SU-DHL-6 (cell line): ENCODE measurements at regions not wholly inside any gene's neighbourhood (a gene's known extent, or its start where the extent isn't known, plus 50 kb on each side); places are given as distances from the start of the nearest gene placed in this dataset.

ENCODE experiments used
- H2AFZ ChIP-seq: fragments of 200-600 bp; sonication (generic); 2 replicates; pipeline ENCODE4 v1.6.1; 2014; ENCODE audit warnings: low read depth, mild to moderate bottlenecking, moderate library complexity, mixed read lengths, antibody characterized with exemption, low read length; ENCODE audit not compliant: severe bottlenecking
- H3F3A ChIP-seq: fragments of 200-600 bp; shearing (Covaris generic); 2 replicates; pipeline ENCODE4 v1.6.0; 2016; ENCODE audit warnings: antibody characterized with exemption, mild to moderate bottlenecking; ENCODE audit not compliant: insufficient read depth
- H3K27ac ChIP-seq: fragments of 200-600 bp; sonication (generic); 2 replicates; pipeline ENCODE4 v1.5.1; 2016; ENCODE audit warnings: low read depth, mild to moderate bottlenecking, low read length, moderate library complexity, mixed read lengths
- H3K27me3 ChIP-seq: fragments of 200-600 bp; sonication (generic), shearing (Covaris generic); 2 replicates; pipeline ENCODE4 v1.6.0; 2014; ENCODE audit warnings: mild to moderate bottlenecking, low read length
- H3K36me3 ChIP-seq: fragments of 200-600 bp; sonication (generic); 2 replicates; pipeline ENCODE4 v1.6.1; 2014; ENCODE audit warnings: mild to moderate bottlenecking, low read length, mixed read lengths
- H3K4me2 ChIP-seq: fragments of 300-600, 200-600 bp; shearing (Covaris generic), sonication (generic); 2 replicates; pipeline ENCODE4 v1.6.0; 2014; ENCODE audit warnings: low read length, low read depth, mild to moderate bottlenecking; ENCODE audit not compliant: poor library complexity, severe bottlenecking
- H3K4me3 ChIP-seq: fragments of 200-600 bp; sonication (generic); 2 replicates; pipeline ENCODE4 v1.5.1; 2014; ENCODE audit warnings: antibody characterized with exemption, low read length, mild to moderate bottlenecking, mixed read lengths; ENCODE audit not compliant: insufficient read depth, poor library complexity, severe bottlenecking
- H3K79me2 ChIP-seq: fragments of 200-600 bp; sonication (generic); 2 replicates; pipeline ENCODE4 v1.6.1; 2014; ENCODE audit warnings: mild to moderate bottlenecking, low read length, moderate library complexity; ENCODE audit not compliant: insufficient read depth
- H3K9ac ChIP-seq: fragments of 200-600 bp; sonication (generic); 2 replicates; pipeline ENCODE4 v1.7.0; 2014; ENCODE audit warnings: mild to moderate bottlenecking, low read length
- H3K9me2 ChIP-seq: fragments of 200-600 bp; sonication (generic); replicated peaks from 2 replicates; pipeline ENCODE4 v1.6.1; 2014; ENCODE audit warnings: low read length; ENCODE audit not compliant: insufficient read depth
- H3K9me3 ChIP-seq: fragments of 200-600 bp; sonication (generic); 2 replicates; pipeline ENCODE4 v1.6.1; 2014; ENCODE audit warnings: low read length, mixed read lengths; ENCODE audit not compliant: insufficient read depth
- H4K20me1 ChIP-seq: fragments of 200-600 bp; sonication (generic); 2 replicates; pipeline ENCODE4 v1.6.1; 2014; ENCODE audit warnings: low read depth, mild to moderate bottlenecking, antibody characterized with exemption, low read length, moderate library complexity, mixed read lengths
- EZH2phosphoT487 ChIP-seq: fragments of 200-600 bp; sonication (generic), shearing (Covaris generic); conservative IDR thresholded peaks from 2 replicates; pipeline ENCODE4 v1.6.1; 2018; ENCODE audit warnings: mild to moderate bottlenecking, antibody characterized with exemption, low read length, moderate library complexity, mixed read lengths
- TF ChIP-seq, protein P1 (sequence below): fragments of 200-600 bp; sonication (generic); IDR thresholded peaks from one replicate; pipeline ENCODE4 v1.5.1; 2017; ENCODE audit warnings: antibody characterized with exemption, mild to moderate bottlenecking, low read length, moderate library complexity; ENCODE audit not compliant: insufficient read depth, poor library complexity, severe bottlenecking

DNA sequence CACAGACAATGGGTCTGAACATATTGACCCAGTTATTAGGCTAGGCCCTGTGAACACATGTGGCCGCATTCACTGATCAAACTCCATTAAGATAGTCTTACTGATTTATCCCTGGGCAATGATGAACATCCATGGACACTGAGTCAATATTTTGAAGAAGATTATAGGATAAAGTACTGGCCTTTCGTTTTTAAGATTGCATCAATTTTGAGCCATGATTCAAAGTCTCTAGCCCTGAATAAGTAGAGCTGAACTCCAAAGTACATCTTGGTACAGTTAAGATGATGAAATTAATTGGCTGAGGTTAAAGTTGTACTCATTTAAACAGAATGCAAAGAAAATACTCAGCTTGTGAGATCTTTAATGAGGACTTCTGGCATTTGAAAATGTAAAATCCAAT lies 1581.9 kb downstream of the EFNB2 start:
- H3K9me2 ChIP-seq: no peaks in the 10 kb centered on the region
- H3K27me3 ChIP-seq: no peaks in the 10 kb centered on the region
- no peak overlapping the region for H3K27ac ChIP-seq
- H4K20me1 ChIP-seq: no peaks in the 10 kb centered on the region
- no peaks in the 10 kb centered on the region for H3K36me3 ChIP-seq
- H3K9me3 ChIP-seq: no peaks in the 10 kb centered on the region
- no peaks in the 10 kb centered on the region for H3K79me2 ChIP-seq
- no peaks in the 10 kb centered on the region for H3F3A ChIP-seq
- H3K4me3 ChIP-seq: no peak overlapping the region
- H3K9ac ChIP-seq: no peak overlapping the region
- H3K4me2 ChIP-seq: no peak overlapping the region
- TF ChIP-seq EZH2phosphoT487: no peak
- TF ChIP-seq, protein P1, sequence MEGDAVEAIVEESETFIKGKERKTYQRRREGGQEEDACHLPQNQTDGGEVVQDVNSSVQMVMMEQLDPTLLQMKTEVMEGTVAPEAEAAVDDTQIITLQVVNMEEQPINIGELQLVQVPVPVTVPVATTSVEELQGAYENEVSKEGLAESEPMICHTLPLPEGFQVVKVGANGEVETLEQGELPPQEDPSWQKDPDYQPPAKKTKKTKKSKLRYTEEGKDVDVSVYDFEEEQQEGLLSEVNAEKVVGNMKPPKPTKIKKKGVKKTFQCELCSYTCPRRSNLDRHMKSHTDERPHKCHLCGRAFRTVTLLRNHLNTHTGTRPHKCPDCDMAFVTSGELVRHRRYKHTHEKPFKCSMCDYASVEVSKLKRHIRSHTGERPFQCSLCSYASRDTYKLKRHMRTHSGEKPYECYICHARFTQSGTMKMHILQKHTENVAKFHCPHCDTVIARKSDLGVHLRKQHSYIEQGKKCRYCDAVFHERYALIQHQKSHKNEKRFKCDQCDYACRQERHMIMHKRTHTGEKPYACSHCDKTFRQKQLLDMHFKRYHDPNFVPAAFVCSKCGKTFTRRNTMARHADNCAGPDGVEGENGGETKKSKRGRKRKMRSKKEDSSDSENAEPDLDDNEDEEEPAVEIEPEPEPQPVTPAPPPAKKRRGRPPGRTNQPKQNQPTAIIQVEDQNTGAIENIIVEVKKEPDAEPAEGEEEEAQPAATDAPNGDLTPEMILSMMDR: no peak
- no peak overlapping the region for H2AFZ ChIP-seq

DNA sequence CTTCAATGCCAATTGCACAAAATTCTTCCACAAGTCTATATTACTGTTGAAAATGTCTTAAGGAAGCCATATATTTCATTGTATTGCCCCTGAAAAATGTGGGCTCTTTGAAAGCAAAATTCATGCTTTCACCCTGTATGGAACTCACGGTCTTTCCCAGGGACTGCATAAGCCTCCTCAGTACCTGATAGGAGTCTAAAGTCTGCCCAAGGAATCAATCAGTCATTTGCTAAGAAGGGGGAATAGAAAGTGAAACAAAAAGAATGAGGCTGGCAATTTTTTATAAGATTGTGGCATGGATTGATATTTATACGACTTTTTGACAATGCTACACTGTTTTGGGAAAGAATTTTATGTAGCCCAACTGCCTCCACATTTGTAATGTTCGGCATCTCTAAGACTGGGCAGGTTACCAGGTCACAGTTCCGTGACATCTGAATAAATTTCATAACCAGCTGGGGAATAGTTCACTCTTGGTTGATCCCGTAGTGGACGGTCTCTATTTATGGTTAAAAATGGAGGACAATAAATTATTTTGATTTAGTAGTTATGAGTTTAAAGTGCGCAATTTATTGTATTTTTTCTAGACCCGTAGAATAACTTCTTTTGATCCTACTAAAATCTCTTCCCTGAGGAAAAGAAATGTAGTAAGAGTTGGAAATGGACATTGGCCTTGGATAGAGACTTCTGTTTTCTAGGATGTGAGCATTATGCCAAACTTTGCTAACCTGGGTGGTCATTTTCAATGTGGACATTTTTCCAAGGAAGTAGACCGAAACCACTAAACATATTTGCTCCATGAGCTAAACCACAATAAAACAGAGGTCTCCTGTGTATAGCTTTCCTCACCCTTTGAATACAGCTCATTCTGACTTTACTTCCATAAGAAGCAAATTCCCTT lies 1585.4 kb downstream of the EFNB2 start:
- Histone ChIP-seq H3K36me3 (no peaks in the 10 kb centered on the region), H4K20me1 (no peaks in the 10 kb centered on the region), H3K9me3 (no peaks in the 10 kb centered on the region), H3K4me2 (no peak overlapping the region), H3K79me2 (no peaks in the 10 kb centered on the region), H3K9ac (no peak overlapping the region), H3K4me3 (no peak overlapping the region), H3K9me2 (no peaks in the 10 kb centered on the region), H3K27ac (no peak overlapping the region), H3K27me3 (no peaks in the 10 kb centered on the region), H2AFZ (no peak overlapping the region), H3F3A (no peaks in the 10 kb centered on the region)
- TF ChIP-seq EZH2phosphoT487: no peak
- TF ChIP-seq, protein P1: no peak

DNA sequence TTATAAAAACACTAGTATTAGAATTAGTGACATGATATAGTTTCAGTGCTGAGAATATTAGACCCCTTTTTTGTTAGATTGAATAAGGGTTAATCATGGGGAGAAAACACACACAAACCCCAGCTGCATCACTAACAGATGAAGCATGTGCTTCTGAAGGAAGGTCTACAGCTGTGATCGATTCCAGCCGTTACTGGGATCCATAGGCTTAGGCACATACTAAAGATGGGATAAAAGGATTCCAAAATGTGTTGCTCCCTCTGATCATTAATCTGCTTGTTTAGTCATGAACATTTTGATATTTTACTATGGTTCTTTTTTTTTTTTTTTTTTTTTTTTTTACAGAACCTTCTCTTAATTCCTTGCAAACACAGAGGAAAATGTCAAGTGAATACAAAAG lies 1591.3 kb downstream of the EFNB2 start:
- H2AFZ ChIP-seq: no peak overlapping the region
- H3F3A ChIP-seq: no peaks in the 10 kb centered on the region
- no peak overlapping the region for H3K4me2 ChIP-seq
- no peaks in the 10 kb centered on the region for H3K36me3 ChIP-seq
- no peaks in the 10 kb centered on the region for H3K9me2 ChIP-seq
- H3K27me3 ChIP-seq: no peaks in the 10 kb centered on the region
- TF ChIP-seq EZH2phosphoT487: no peak
- H3K27ac ChIP-seq: no peak overlapping the region
- H3K9ac ChIP-seq: no peak overlapping the region
- H4K20me1 ChIP-seq: no peaks in the 10 kb centered on the region
- no peak overlapping the region for H3K4me3 ChIP-seq
- no peaks in the 10 kb centered on the region for H3K9me3 ChIP-seq
- H3K79me2 ChIP-seq: no peaks in the 10 kb centered on the region

DNA sequence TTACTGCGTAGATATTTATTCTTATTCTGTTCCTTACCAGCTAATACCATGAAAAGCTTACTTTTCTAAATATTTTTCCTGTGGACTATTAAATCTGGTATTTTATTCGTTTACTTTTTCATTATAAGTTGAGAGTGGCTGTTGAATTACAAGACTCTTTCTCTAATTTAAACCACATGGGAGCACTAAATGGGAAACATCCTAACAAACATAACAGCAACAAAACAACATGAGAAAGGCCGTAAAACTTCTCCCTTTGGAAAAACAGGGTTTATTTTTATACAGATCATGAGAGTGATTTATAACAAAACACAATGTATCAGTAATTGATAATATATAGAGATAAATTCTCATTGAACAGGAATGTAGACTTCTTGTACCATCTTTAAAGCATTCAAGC lies 1592.1 kb downstream of the EFNB2 start:
- Histone ChIP-seq H3K4me2 (no peak overlapping the region), H3K27ac (no peak overlapping the region), H4K20me1 (no peaks in the 10 kb centered on the region), H3F3A (no peaks in the 10 kb centered on the region), H3K9ac (no peak overlapping the region), H3K27me3 (no peaks in the 10 kb centered on the region), H3K36me3 (no peaks in the 10 kb centered on the region), H3K9me3 (no peaks in the 10 kb centered on the region), H3K79me2 (no peaks in the 10 kb centered on the region), H2AFZ (no peak overlapping the region), H3K4me3 (no peak overlapping the region), H3K9me2 (no peaks in the 10 kb centered on the region)
- TF ChIP-seq, protein P1: no peak
- no peak for TF ChIP-seq EZH2phosphoT487
